D721Med (cell line): ENCODE measurements at regions not wholly inside any gene's neighbourhood (a gene's known extent, or its start where the extent isn't known, plus 50 kb on each side); places are given as distances from the start of the nearest gene placed in this dataset.
"Not testable (repeated sequence)": the region's sequence is repeated elsewhere in the genome, so short reads cannot be mapped to it uniquely, and the experiment has no call there.

ENCODE experiments used
- DNase-seq: peaks from one replicate; pipeline ENCODE4 v3.0.0; 2011; ENCODE audit warnings: low spot score; ENCODE audit not compliant: insufficient read length
- FAIRE-seq: peaks from 2 replicates; lab custom pipeline; 2011; peaks lifted over from hg19 to GRCh38; lab: Jason Lieb, UNC
- TF ChIP-seq, protein P1 (sequence below): IDR thresholded peaks from 2 replicates; pipeline ENCODE4 v1.5.1; 2012; ENCODE audit warnings: mild to moderate bottlenecking, control low read depth; ENCODE audit not compliant: insufficient read depth; ENCODE audit errors: missing control alignments

GRCh38 chr4:125231661-125232060, 83.1 kb upstream of the FAT4 start:
- no peak for DNase-seq
- FAIRE-seq: no peak
- TF ChIP-seq, protein P1, sequence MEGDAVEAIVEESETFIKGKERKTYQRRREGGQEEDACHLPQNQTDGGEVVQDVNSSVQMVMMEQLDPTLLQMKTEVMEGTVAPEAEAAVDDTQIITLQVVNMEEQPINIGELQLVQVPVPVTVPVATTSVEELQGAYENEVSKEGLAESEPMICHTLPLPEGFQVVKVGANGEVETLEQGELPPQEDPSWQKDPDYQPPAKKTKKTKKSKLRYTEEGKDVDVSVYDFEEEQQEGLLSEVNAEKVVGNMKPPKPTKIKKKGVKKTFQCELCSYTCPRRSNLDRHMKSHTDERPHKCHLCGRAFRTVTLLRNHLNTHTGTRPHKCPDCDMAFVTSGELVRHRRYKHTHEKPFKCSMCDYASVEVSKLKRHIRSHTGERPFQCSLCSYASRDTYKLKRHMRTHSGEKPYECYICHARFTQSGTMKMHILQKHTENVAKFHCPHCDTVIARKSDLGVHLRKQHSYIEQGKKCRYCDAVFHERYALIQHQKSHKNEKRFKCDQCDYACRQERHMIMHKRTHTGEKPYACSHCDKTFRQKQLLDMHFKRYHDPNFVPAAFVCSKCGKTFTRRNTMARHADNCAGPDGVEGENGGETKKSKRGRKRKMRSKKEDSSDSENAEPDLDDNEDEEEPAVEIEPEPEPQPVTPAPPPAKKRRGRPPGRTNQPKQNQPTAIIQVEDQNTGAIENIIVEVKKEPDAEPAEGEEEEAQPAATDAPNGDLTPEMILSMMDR: no peak

- TF ChIP-seq, protein P1: no peak
- FAIRE-seq (no peak), DNase-seq (no peak)
Measured at GRCh38 chr4:125229596-125230058, 85.1 kb upstream of the FAT4 start.

DNA sequence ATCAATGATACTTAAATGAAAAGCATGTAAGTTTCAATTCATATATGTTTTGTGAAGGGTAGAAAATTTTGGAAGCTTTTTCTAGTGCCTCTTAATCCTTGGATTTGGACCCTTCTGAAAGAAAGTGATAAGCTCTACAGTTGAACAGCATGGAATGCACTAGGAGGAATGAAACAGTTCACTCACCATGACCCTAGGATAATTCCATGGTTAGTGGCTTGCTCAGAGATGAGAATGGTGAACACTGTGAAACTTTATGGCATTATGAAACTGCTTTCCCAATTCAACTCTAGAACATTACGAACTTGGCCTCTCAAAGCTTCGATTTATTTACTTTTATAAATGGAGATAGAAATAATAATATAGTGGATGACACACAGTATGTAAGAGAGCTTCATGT, 88.9 kb upstream of the FAT4 start:
- DNase-seq (no peak), FAIRE-seq (no peak)
- TF ChIP-seq, protein P1: no peak

GRCh38 chr4:125200556-125200955, 114.2 kb upstream of the FAT4 start:
- FAIRE-seq (no peak), DNase-seq (no peak)
- TF ChIP-seq, protein P1: no peak

GRCh38 chr4:125198916-125199315, 115.8 kb upstream of the FAT4 start:
- no peak for FAIRE-seq
- DNase-seq: no peak
- TF ChIP-seq, protein P1: no peak

GRCh38 chr4:125191874-125192459, 122.8 kb upstream of the FAT4 start:
- DNase-seq, FAIRE-seq: not testable (repeated sequence)

GRCh38 chr4:125191232-125191631, 123.5 kb upstream of the FAT4 start:
- DNase-seq: no peak
- TF ChIP-seq, protein P1: no peak
- FAIRE-seq: no peak
